DMS53 (cell line): ENCODE measurements at regions not wholly inside any gene's neighbourhood (a gene's known extent, or its start where the extent isn't known, plus 50 kb on each side); places are given as distances from the start of the nearest gene placed in this dataset.

Source experiments
- DNase-seq: peaks from one replicate; lab custom pipeline; 2025; lab: John Stamatoyannopoulos, UW

GRCh38 chr10:71150796-71151195 is 61.6 kb upstream of the UNC5B start:
- no peak for DNase-seq

DNA sequence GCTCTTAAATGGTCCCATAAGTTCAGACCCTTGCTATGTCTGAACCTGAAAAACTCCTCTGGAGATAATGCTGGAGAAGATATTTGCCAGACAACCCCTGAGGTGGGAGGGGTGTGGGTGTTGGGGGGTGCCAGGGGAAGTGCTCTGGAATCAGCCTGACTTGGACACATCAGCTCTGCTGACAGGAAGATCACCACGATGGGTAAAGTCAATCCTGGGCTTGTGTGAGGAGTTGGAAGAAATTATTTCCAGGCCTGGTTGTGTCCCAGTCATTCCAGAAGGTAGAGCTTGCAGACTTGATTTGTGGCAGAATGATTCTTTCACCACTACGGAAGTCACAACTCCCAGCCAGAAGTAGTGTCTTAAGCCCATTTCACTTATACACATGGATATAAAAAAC is 60.3 kb upstream of the UNC5B start:
- no peak for DNase-seq

GRCh38 chr10:71156436-71156835 is 55.9 kb upstream of the UNC5B start:
- no peak for DNase-seq

GRCh38 chr10:71157435-71157834 is 54.9 kb upstream of the UNC5B start:
- DNase-seq: no peak

GRCh38 chr10:71158251-71158650 is 54.1 kb upstream of the UNC5B start:
- DNase-seq: no peak

GRCh38 chr10:71158902-71159301 is 53.5 kb upstream of the UNC5B start:
- DNase-seq: no peak

GRCh38 chr10:71159892-71160291 is 52.5 kb upstream of the UNC5B start:
- DNase-seq: no peak

GRCh38 chr10:71161425-71161824 is 50.9 kb upstream of the UNC5B start:
- DNase-seq: peak; percentile 81
